ENCODE measurements at regions not wholly inside any gene's neighbourhood (a gene's known extent, or its start where the extent isn't known, plus 50 kb on each side); places are given as distances from the start of the nearest gene placed in this dataset.

DNA sequence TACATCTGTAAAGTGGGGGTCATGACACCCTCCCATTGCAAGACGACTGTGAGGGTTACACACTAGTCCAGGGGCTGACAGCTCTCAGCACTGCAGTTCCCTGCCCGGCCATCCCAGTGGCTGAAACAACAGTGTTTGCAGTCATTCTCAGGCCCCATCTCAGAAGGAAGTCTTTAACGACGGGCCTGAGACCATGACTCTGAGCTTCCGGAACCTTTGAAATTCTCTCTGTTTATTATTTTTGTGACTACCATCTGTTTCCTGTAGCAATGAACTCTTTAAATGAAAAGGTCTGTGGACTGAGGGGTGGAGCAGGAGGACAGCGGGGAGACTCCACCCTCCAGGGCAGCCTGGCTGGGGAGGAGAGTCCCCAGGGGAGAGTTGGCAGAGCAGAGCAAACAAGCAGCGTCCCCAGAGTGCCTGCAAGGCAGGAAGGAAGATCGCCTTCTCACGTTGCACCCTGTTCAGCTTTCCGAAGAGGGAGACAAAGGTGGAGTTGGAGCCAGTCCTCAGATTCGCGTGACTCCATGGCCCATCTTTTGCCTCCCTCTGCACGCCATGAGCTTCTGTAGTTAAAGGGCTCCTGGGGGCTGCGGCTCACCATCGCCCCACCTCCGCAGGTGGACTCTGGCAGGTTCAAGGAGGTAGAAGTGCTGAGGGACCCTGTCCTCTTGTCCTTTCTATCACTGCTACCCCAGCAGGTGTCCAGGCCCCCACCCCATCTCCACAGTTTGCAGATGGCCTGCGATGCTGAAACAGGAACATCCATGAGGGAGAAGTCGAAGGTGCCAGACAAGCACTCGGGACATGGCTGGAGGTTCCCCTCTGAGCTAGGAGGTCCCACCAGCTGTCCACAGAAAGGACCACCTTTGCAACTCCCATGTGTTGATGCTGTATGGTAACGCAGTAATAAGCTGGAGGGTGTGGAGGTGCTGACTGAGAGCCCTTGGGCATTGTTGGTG is 525.8 kb upstream of the PROK2 start:
- no peak for DNase-seq (ENCODE audit: low read depth)
- H3K4me3 ChIP-seq (ENCODE audit: low read depth, low read length) = peak overlapping the region; percentile 14
- TF ChIP-seq CTCF (conservative IDR thresholded peaks at IDR 0.05; ENCODE audit: low read depth, low read length) = peak; percentile 3

GRCh38 chr3:72309661-72310418 is 524.9 kb upstream of the PROK2 start:
- DNase-seq (ENCODE audit: low read depth) = no peak
- H3K4me3 ChIP-seq (ENCODE audit: low read depth, low read length) = no peak overlapping the region
- no peak for TF ChIP-seq CTCF (conservative IDR thresholded peaks at IDR 0.05; ENCODE audit: low read depth, low read length)

DNA sequence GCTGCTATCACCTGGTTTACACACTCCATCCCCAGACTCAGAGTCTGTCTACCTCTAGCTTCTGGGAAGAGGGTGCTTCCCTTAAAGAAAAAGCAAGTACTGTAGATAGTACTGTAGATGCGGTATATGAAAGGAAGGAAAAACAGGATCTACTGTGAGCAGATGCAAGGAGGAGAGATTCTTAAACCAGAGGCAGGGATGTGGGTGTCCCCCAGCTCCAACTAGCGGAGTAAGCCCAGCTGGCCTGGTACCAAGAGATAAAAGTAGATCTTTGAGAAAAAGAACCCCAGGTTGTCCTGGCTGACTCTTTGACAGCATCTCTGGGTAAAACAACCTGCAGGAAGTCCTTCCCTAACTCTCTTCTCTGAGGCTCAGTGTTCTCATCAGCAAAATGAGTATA is 523.7 kb upstream of the PROK2 start:
- no peak for TF ChIP-seq CTCF (conservative IDR thresholded peaks at IDR 0.05; ENCODE audit: low read depth, low read length)
- H3K4me3 ChIP-seq (ENCODE audit: low read depth, low read length) = no peak overlapping the region
- DNase-seq (ENCODE audit: low read depth) = no peak

- no peak for DNase-seq (ENCODE audit: low read depth)
- no peak overlapping the region for H3K4me3 ChIP-seq (ENCODE audit: low read depth, low read length)
- TF ChIP-seq CTCF (conservative IDR thresholded peaks at IDR 0.05; ENCODE audit: low read depth, low read length) = no peak
Observed at GRCh38 chr3:72307438-72308115, 522.6 kb upstream of the PROK2 start.

GRCh38 chr3:72306800-72307341 is 521.9 kb upstream of the PROK2 start:
- peak; percentile 63 for DNase-seq (ENCODE audit: low read depth)
- peak; percentile 35 for TF ChIP-seq CTCF (conservative IDR thresholded peaks at IDR 0.05; ENCODE audit: low read depth, low read length)

GRCh38 chr3:72303926-72304325 is 519.0 kb upstream of the PROK2 start:
- H3K4me3 ChIP-seq (ENCODE audit: low read depth, low read length) = no peak overlapping the region
- DNase-seq (ENCODE audit: low read depth) = no peak
- TF ChIP-seq CTCF (conservative IDR thresholded peaks at IDR 0.05; ENCODE audit: low read depth, low read length) = no peak

More at GRCh38 chr3:72306800-72307341, 521.9 kb upstream of the PROK2 start:
- peak overlapping the region; percentile 21 for H3K4me3 ChIP-seq (ENCODE audit: low read depth, low read length)
